LNCAP (cell line): ENCODE measurements at regions not wholly inside any gene's neighbourhood (a gene's known extent, or its start where the extent isn't known, plus 50 kb on each side); places are given as distances from the start of the nearest gene placed in this dataset.

Experiments used
- CTCF ChIP-seq: fragments of 450-650 bp; IDR thresholded peaks from 2 replicates; pipeline ENCODE4 v1.5.1; 2017; ENCODE audit warnings: mild to moderate bottlenecking

DNA sequence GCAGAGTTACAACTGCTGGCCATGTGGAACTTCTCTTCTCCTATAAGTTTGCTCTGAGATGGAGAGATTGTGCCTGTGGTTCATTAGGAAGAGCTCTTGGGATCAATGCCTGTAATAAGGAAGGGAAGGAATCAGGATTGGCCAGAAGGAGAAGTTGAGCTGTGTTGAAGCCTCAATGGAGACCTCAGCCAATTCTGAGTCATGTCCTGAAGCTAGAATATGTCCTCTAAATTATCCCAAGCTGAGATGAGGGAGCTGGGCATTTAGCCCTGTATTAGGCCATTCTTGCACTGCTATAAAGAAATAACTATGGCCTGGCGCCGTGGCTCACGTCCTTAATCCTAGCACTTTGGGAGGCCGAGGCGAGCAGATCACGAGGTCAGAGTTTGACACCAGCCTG lies 85.4 kb upstream of the DHX15 start:
- no peak for TF ChIP-seq CTCF

- TF ChIP-seq CTCF: no peak
Measured at GRCh38 chr4:24671849-24672248, 87.5 kb upstream of the DHX15 start.

- no peak for TF ChIP-seq CTCF
Measured at GRCh38 chr4:24672880-24673279, 88.5 kb upstream of the DHX15 start.

- TF ChIP-seq CTCF: no peak
Measured at GRCh38 chr4:24674279-24674678, 89.9 kb upstream of the DHX15 start.

DNA sequence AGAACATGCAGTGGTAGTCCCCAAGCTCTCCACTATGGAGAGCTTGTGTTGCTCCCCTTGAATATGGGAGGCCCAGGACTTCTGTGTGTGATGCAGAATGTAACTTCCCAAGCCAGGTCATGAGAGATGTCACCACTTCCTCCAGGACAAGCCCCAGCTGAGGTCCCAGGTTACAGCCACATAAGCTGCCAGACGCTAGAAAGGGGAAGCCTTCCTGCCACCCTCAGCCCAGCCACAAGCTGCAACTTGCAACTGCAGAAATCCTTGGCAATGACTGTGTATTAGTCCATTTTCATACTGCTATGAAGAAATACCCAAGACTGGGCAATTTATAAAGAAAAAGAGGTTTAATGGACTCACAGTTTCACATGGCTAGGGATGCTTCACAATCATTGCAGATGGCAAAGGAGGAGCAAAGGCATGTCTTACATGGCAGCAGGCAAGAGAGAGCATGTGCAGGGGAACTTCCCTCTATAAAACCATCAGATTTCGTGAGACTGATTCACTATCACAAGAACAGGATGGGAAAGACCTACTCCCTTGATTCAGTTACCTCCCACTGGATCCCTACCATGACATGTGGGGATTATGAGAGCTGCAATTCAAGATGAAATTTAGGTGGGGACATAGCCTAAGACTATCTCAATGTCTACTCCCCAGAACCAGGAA lies 91.5 kb upstream of the DHX15 start:
- no peak for TF ChIP-seq CTCF

GRCh38 chr4:24677909-24678308 lies 93.6 kb upstream of the DHX15 start:
- no peak for TF ChIP-seq CTCF

DNA sequence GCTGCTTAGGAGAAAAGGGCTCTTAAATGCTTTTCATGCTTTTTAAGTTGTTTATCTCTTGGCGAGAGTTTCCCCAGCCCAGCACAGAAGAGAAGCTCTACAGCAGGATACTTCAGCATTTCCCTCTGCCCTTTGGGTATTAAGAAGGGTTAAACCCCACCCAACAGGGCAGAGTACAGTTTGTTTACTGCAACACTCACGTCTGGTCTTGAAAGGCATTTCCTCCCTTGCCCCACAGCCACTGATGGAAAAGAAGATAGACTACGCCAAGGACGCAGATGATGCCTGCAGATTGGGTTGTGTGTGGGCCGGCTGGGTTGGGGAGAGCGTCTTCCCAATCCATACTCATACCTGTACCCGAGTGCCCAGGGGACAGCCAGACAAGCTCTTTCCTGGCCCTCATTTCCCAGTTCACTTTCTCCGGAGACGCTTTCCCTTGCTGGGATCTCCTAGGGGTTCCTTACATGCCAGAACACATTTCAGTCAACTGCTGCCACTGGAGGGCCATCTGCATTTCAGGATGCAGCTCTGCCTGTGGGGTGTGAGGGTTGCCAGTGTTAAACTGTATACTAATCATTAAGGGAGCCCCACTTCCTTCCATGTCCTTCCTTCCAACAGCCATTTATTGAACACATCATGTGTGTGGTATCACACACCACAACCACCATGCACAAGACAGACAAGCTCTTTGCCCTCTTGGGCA lies 96.5 kb upstream of the DHX15 start:
- TF ChIP-seq CTCF: no peak

- TF ChIP-seq CTCF: no peak
Measured at GRCh38 chr4:24683116-24683515, 98.8 kb upstream of the DHX15 start.
